ENCODE measurements at regions not wholly inside any gene's neighbourhood (a gene's known extent, or its start where the extent isn't known, plus 50 kb on each side); places are given as distances from the start of the nearest gene placed in this dataset.
"Not testable (repeated sequence)": the region's sequence is repeated elsewhere in the genome, so short reads cannot be mapped to it uniquely, and the experiment has no call there.

DNA sequence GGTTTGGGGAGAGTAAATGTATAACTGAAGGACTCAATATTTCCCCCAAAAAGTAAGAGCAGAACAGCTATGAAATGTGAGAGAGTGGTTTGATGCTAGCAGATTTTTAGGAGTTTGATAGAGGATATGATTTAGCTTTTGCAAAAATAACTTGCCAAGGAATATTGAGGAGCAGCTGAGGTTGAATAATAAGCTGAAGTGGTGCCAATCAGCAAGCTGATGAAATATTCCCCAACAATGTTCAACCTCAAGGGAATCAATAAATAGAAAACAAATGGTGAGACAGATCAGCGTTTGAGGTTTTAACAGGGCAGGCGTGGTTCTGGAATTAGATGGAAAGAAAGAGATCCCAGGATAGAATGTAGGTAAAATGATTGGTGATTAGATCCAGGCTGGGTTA lies 413.4 kb upstream of the ADAMTS5 start:
- no peak for DNase-seq

- DNase-seq = no peak
These were observed 412.5 kb upstream of the ADAMTS5 start for GRCh38 chr21:27379354-27379753.

- no peak for DNase-seq
These were observed 405.5 kb upstream of the ADAMTS5 start for GRCh38 chr21:27372381-27372780.

GRCh38 chr21:27371975-27372331 lies 405.1 kb upstream of the ADAMTS5 start:
- no peak for DNase-seq

DNA sequence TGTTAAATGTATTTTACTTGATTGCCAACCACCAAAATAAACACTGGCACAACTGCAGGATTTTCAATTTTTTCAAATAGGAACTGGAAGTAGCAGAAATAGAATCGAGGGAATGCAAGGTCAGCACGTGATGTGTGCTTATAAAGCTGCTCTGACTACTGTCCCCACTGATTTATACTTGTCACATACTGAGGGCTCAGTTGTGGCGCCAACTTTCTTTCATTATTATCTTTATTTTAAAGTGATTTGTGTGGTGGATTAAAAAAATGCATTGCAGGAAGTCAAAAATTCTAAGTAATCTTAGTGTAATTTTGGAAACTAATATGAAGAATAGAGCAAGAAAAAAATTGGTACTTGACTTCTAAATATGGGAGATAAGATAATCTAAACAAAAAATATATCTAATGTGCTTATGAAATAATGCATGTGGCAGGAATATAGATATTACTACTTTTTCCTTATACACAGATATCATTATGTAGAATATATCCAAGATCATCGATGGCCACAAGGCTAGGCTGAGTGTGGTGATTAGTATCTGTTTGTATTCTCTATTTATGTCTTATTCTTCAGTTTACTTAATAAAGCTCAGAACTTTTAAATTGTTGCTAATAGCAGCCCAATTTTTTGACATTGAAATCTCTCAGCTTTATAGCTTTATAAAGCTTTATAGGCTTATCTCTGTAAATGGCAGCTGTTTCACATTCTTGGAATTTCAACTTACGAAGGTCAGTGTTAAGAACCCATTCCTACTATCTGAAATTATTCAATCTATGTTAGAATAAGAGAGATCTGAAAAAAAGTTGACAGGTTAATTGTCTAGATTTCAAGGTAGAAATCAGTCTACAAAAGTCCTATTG lies 404.5 kb upstream of the ADAMTS5 start:
- no peak for DNase-seq

- no peak for DNase-seq
These were observed 403.2 kb upstream of the ADAMTS5 start for GRCh38 chr21:27369978-27370571.

DNA sequence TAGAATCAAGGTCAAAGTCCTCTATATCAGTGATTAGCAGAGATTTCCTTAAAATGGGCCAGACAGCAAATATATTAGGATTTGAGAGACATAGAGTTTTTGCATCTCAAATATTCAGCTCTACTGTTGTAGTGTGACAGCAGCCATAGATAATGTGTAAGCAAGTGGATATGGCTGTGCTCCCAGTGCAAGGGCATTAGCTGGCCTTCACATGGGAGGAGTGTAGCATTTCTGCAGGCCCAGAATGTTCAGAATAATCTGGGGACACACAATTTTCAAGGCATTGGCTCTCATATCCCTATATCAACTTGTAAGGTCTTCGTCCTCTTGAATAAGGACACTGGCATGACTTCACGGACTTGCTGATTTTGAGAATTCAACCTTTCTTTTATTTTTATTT lies 402.3 kb upstream of the ADAMTS5 start:
- no peak for DNase-seq

- no peak for DNase-seq
These were observed 399.9 kb upstream of the ADAMTS5 start for GRCh38 chr21:27366646-27367235.

- no peak for DNase-seq
These were observed 399.1 kb upstream of the ADAMTS5 start for GRCh38 chr21:27366036-27366435.

DNA sequence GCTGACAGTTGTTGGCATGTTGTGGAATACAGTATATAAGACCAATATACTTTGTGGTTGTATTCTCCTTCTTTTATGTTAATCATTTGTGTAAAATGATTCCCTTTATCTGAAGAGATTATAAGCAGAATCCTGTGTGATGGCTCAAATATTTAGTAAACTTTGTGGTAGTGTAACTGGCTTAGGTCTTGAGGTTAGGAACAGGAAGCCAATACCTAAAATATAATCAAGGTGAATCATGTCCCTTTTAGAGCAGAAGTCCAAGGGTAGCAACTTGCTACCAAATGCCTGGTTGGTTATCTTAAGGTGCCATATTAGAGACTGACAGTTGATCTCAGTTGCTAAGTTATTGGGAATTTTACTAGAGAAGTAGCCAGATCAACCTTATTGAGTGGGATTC lies 398.5 kb upstream of the ADAMTS5 start:
- no peak for DNase-seq

DNA sequence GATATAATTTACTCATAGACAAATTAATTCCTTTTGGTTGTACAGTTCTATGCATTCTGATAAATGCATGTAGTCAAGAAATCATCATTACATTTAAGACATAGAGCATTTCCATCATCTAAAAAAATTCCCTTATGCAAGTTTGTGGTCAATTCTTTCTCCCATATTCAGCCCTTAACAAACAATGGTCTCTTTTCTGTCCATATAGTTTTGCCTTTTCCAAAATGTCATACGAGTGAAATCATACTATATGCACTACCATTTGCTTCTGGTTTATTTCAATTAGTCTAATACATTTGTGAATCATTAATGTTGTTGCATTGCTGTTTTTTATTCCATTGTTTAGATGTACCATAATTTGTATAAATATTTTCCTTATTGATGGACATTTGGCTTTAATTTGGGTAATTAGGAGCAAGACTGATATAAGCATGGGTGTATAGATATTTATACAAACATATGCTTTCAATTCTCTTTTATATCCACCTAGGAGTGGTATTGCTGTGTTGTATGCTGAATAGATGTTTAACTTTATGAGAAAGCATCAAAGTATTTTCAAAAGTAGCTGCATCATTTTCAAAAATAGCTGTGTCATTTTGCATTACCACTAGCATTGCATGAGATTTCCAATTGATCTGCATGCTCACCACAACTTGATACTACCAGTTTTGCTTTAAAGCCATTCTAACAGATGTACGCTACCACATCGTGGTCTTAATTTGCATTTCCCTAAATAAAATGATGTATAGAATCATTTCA lies 397.0 kb upstream of the ADAMTS5 start:
- no peak for DNase-seq

DNA sequence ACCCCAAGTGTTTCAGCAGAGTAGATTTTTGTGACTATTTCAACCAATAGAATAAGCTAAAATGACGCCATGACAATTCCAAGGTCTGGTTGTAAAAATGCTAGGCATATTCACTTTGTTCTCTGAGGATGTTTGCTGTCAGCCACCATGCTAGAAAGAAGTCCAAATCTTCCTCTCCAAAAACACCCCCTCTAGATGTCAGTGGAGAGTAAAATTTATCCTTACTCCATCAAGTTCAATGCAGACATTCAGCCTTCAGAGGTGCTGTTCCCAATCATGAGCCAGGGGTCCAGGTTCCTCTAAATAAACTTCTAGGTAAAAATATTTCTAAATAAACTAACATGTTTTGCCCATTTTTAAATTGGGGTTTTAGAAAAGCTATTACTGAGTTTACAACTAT lies 395.4 kb upstream of the ADAMTS5 start:
- DNase-seq = no peak

GRCh38 chr21:27359141-27359540 lies 392.3 kb upstream of the ADAMTS5 start:
- no peak for DNase-seq

GRCh38 chr21:27352885-27353284 lies 386.0 kb upstream of the ADAMTS5 start:
- no peak for DNase-seq

- DNase-seq = no peak
These were observed 379.2 kb upstream of the ADAMTS5 start for GRCh38 chr21:27346041-27346448.

DNA sequence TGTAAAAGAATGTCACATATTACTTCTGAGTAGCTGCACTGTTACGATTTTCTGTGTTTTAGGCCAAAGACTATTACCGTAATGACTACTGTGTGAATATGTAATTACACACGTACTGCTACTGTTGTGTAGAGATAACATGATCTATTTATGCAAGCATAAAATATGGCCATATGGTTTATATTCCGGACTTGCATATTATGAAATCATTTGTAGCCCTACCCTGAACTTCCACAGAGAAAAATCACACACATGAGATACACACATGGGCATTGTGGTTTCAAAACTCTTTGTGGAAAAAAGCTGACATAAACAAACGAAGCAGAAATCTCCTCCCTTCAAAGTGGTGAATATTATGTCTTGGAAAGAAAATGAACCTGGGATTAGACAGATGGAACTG lies 373.0 kb upstream of the ADAMTS5 start:
- DNase-seq = no peak

DNA sequence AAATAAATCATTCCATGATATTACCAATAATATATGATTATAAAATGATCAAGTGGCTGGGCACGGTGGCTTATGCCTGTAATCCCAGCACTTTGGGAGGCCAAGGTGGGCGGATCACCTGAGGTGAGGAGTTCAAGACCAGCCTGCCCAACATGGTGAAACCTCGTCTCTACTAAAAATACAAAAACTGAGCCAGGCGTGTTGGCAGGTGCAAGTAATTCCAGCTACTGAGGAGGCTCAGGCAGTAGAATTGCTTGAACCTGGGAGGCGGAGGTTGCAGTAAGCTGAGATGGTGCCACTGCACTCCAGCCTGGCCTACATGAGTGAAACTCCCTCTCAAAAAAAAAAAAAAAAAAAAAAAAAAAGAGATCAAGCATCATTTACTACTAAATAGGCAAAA lies 371.1 kb upstream of the ADAMTS5 start:
- DNase-seq = not testable (repeated sequence)

GRCh38 chr21:27333096-27333495 lies 366.2 kb upstream of the ADAMTS5 start:
- no peak for DNase-seq

GRCh38 chr21:27329255-27329851 lies 362.5 kb upstream of the ADAMTS5 start:
- no peak for DNase-seq

DNA sequence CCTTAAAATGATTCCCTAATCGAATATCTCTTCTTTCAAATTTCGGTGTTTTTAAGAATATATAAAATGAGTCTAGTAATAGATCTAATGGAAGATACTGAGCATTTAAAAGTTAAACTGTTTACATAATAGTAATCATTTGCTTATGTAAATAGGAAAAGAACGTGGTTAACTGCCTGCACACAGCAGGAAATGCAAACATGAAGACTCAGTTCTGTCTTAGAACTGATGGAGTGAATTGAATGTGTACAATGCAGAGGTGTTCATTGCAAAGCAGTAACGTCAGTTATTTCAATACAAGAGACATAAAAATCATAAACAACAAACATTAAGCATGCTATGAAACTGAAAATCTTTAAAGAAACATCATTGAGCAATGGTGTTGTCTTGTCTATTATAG lies 359.4 kb upstream of the ADAMTS5 start:
- DNase-seq = no peak

DNA sequence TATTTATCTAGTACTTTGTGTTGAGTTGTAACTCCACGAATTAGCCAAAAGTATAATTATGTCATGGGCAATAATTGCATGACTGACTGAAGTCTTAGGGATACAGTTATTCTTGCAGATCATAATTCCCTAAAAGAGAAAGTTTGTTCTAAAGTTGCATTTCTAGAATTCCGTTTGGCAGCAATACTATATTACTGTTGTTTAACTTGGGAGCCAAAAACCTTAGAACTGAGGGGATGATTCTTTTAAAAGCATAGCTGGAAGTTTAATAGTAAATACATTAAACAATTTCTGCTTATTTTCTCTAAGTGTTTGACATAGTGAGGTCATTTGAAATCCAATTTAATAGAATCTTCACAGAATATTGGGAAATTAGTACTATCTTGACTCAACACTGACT lies 356.4 kb upstream of the ADAMTS5 start:
- DNase-seq = no peak

DNA sequence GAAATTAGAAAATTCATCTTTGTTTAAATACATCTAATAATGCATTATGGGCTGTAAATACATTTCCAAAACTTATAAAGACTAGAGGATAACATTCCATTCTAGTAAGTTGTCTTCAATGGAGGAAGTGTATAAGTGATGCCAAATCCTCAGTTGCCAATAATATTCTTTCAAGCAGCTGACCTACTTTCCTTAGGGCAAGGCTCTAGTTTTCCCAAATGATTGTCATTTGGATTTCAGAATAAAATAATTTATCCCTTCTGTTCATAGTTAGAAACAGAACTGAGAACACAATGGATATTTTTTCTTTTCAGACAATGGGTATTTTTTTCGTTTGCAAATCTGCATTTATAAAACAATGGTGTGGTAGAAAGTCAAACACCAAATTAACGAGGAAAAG lies 354.9 kb upstream of the ADAMTS5 start:
- no peak for DNase-seq

DNA sequence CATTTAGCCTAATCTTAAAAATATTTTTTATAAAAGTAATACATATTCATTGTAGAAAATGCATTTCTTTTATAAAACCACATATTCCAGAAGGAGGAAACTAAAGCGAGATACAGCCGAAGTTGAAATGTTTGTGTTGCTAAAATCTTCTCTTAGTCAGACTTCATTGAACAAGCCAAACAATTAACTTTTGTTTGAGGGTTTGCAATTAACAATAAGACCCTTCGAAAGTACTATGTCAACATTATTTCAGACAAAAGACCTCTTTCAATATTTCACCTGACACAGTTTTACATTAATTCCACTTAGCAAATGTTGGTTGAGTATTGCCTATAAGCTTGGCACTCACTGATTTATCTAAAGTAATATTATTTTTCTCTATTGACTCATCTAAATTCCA lies 354.0 kb upstream of the ADAMTS5 start:
- DNase-seq = no peak

Measured in NCI-H2107 (cell line).